Body of pancreas (tissue), 4 donors: ENCODE measurements at regions not wholly inside any gene's neighbourhood (a gene's known extent, or its start where the extent isn't known, plus 50 kb on each side); places are given as distances from the start of the nearest gene placed in this dataset.

Source experiments
- POLR2A ChIP-seq, 3 donors: fragments of 450-650 bp; IDR thresholded peaks; one replicate each; pipeline ENCODE4 v1.6.1; 2016; ENCODE audit warnings: antibody characterized with exemption in 3 of 3, mild to moderate bottlenecking in 2 of 3
- TF ChIP-seq, protein P1 (sequence below), 7 experiments: fragments of 450-650 bp in 4 of 7; fragments of 200-600 bp in 3 of 7; sonication (generic) in 3 of 7; IDR thresholded peaks; one replicate each; pipeline ENCODE4 v1.5.1; 2016 to 2019; ENCODE audit warnings: antibody characterized with exemption in 7 of 7

GRCh38 chr12:125688881-125689280, 623.6 kb downstream of the AACS start:
- no peak for TF ChIP-seq POLR2A (IDR thresholded peaks at IDR 0.05)
- TF ChIP-seq, protein P1, sequence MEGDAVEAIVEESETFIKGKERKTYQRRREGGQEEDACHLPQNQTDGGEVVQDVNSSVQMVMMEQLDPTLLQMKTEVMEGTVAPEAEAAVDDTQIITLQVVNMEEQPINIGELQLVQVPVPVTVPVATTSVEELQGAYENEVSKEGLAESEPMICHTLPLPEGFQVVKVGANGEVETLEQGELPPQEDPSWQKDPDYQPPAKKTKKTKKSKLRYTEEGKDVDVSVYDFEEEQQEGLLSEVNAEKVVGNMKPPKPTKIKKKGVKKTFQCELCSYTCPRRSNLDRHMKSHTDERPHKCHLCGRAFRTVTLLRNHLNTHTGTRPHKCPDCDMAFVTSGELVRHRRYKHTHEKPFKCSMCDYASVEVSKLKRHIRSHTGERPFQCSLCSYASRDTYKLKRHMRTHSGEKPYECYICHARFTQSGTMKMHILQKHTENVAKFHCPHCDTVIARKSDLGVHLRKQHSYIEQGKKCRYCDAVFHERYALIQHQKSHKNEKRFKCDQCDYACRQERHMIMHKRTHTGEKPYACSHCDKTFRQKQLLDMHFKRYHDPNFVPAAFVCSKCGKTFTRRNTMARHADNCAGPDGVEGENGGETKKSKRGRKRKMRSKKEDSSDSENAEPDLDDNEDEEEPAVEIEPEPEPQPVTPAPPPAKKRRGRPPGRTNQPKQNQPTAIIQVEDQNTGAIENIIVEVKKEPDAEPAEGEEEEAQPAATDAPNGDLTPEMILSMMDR (IDR thresholded peaks at IDR 0.05), result no peak
